ENCODE measurements at regions not wholly inside any gene's neighbourhood (a gene's known extent, or its start where the extent isn't known, plus 50 kb on each side); places are given as distances from the start of the nearest gene placed in this dataset.

GRCh38 chr2:129868151-129868550, 111.3 kb upstream of the RAB6C start:
- no peak for TF ChIP-seq EZH2 (IDR thresholded peaks at IDR 0.05; ENCODE audit: low read length, missing control alignments)
- no peak for TF ChIP-seq CTCF (conservative IDR thresholded peaks at IDR 0.05 in 1 of 2, IDR thresholded peaks at IDR 0.05 in 1 of 2; ENCODE audit: low read depth in 1 of 2, low read length in 2 of 2)
